MG63 (cell line): ENCODE measurements at regions not wholly inside any gene's neighbourhood (a gene's known extent, or its start where the extent isn't known, plus 50 kb on each side); places are given as distances from the start of the nearest gene placed in this dataset.
"Not testable (repeated sequence)": the region's sequence is repeated elsewhere in the genome, so short reads cannot be mapped to it uniquely, and the experiment has no call there.

Experiments
- DNase-seq: peaks from one replicate; pipeline ENCODE4 v3.0.0-alpha.2; 2020
- H3K27me3 ChIP-seq: fragments of 250-450 bp; sonication (Bioruptor Pico); 2 replicates; pipeline ENCODE4 v1.5.1; 2020; ENCODE audit warnings: mild to moderate bottlenecking, moderate library complexity
- H3K36me3 ChIP-seq: fragments of 250-450 bp; sonication (Bioruptor Pico); 2 replicates; pipeline ENCODE4 v1.5.1; 2020; ENCODE audit warnings: mild to moderate bottlenecking, moderate library complexity
- H3K4me3 ChIP-seq: fragments of 250-450 bp; sonication (Bioruptor Pico); 2 replicates; pipeline ENCODE4 v1.5.1; 2020; ENCODE audit warnings: mild to moderate bottlenecking, moderate library complexity
- H3K9me3 ChIP-seq: fragments of 250-450 bp; sonication (Bioruptor Pico); 2 replicates; pipeline ENCODE4 v1.5.1; 2020; ENCODE audit warnings: mild to moderate bottlenecking, moderate library complexity

DNA sequence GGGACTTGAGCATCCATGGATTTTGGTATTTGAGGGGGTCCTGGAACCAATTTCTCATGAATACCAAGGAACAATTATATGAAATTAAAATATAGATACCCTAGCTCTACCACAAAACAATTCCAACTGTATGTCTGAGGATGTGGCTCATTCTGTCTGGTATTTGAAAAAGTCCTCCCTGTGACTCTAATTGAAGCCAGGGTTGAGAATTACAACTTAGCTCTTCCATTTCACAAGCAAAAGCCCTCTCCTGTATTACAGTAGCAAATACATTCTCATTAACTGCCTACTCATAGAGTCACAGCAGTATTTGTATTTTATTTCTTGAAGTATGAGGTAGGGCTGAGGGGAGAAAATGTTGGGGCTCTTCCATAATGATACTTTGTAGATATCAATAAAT lies 187.8 kb upstream of the OLFM3 start:
- Histone ChIP-seq H3K27me3 (no peaks in the 10 kb centered on the region), H3K4me3 (no peak overlapping the region), H3K36me3 (no peaks in the 10 kb centered on the region), H3K9me3 (no peaks in the 10 kb centered on the region)
- no peak for DNase-seq

DNA sequence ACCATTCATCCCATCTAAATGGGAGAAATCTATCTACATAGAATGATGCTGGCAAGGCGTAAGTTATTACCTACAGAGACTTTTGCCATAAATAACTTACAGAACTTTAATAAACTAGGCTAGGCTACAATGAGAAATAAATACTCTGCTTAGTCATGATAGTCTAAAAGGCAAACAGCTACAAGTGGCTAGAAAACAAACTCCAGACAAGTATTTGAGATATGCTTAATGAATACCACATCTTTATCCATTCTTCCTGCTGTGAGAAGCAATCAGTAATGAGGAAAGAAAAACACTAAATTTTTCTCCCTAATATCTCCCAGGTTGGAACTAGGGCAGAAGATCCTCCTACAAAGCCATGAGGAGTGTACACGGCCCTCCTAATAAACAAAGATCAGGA lies 187.0 kb upstream of the OLFM3 start:
- Histone ChIP-seq H3K9me3 (no peaks in the 10 kb centered on the region), H3K36me3 (no peaks in the 10 kb centered on the region), H3K27me3 (no peaks in the 10 kb centered on the region), H3K4me3 (no peak overlapping the region)
- no peak for DNase-seq

DNA sequence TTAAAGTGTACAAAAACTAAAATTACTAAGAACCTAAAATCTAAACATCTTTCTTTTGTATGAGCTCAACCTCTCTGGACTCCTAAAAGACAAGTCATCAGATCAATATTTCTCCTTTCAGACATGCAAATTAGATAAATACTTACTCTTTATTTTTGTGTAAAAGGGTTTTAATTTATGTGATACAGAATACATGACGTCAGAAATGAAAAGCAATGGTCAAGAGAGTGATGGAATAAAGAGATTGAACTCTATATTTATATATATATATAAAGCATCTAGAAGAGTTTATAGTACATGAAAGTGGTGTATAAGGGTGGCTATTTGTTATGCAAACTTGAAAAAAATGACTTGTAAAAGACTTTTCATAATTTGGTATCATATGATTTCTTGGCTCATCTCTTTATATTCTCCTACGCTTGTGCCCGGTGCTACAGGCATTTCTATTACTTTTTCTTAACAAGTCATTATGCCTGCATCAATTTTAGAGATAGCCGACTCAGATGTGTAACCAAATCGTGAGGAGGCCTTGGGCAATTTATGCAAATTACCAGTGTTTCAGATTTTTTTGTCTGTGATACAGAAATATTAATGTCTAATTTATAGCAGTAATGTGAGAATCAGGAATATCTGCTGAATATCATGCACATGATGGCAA lies 186.0 kb upstream of the OLFM3 start:
- H3K36me3 ChIP-seq = no peaks in the 10 kb centered on the region
- no peaks in the 10 kb centered on the region for H3K27me3 ChIP-seq
- no peak overlapping the region for H3K4me3 ChIP-seq
- H3K9me3 ChIP-seq = no peaks in the 10 kb centered on the region
- DNase-seq = no peak

DNA sequence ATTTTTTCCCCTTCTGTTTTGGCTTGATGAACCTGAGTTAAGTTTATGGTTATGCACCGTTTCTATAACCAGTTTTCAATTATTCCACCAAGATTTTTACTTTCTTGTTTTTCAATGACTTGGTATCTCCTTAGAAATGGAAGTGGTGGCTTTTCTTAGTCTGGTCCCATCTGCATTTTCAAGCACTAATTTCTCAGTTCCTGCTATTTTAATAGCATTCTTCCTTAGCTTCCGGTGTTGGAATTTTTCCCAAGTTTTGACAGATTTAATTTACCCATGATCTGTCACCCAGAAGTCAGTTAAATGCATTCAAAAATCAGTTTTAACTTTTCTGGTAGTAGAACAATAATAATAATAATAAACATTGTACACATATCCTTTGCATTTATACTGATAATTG lies 184.6 kb upstream of the OLFM3 start:
- DNase-seq = no peak
- Histone ChIP-seq H3K4me3 (no peak overlapping the region), H3K9me3 (no peaks in the 10 kb centered on the region), H3K27me3 (no peaks in the 10 kb centered on the region), H3K36me3 (no peaks in the 10 kb centered on the region)

DNA sequence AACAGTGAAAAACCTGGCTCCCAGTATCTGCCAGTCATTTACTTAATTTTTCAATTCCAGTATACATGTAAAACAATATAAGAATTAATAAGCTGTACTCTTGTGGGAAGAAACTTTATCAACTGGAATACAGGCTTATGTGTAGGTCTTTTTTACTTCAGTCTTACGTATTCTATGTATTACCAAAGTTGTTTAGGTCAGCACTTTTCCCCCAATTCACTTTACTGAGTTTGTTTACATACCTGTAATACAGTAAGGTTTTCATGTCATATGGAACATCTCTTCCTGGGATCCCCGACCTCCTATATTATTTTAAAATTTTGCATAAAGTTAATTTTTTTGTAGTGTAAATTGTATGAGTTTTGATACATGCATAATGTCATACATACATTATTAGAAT lies 181.8 kb upstream of the OLFM3 start:
- H3K27me3 ChIP-seq = no peaks in the 10 kb centered on the region
- DNase-seq = no peak
- H3K9me3 ChIP-seq = no peaks in the 10 kb centered on the region
- H3K4me3 ChIP-seq = no peak overlapping the region
- H3K36me3 ChIP-seq = no peaks in the 10 kb centered on the region

DNA sequence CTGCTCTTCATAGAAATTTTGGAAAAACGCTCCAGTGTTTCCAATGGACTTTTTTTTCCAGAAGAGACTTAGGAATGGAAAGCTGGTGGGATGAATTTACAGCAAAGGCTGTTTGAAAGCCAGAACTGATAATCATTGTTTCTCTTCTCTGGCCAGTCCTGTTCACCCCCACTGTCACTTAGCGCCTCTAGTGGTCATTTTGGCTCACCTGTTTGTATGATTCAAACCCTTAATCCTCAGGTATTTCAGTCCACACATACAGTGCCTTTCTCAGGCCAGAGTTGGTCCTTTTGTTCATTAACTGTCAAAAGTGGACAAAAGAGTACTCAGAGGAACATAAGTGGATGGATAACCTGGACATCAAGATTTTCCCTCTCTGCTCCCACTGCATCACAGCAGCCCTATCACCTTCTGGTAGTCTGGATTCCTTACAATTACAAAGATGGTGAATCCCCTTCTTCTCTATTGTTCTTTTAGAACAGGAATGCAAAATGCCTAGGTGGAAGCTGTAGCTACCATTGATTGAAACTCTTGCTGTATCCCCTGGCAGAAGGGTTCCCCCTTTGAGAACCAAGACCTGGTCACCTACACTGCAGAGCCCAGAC lies 177.6 kb upstream of the OLFM3 start:
- Histone ChIP-seq H3K4me3 (no peak overlapping the region), H3K36me3 (no peaks in the 10 kb centered on the region), H3K9me3 (no peaks in the 10 kb centered on the region), H3K27me3 (no peaks in the 10 kb centered on the region)
- no peak for DNase-seq

DNA sequence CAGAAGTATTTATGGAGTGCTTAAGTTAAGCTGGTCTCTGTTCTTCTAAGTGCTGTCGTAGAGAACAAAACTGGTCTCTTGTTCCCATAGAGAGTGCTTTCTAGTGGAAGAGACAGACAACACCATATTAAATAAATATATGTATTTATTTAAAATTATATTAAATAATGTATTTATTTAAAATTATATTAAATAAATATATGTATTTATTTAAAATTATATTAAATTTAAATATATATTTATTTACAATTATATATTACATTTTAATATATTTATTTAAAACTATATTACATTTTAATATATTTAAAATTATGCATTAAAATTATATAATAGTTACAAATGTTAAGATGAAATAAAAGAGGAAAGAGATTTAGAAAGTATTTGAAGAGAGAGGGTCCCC lies 175.5 kb upstream of the OLFM3 start:
- DNase-seq = no peak
- H3K36me3 ChIP-seq = no peaks in the 10 kb centered on the region

DNA sequence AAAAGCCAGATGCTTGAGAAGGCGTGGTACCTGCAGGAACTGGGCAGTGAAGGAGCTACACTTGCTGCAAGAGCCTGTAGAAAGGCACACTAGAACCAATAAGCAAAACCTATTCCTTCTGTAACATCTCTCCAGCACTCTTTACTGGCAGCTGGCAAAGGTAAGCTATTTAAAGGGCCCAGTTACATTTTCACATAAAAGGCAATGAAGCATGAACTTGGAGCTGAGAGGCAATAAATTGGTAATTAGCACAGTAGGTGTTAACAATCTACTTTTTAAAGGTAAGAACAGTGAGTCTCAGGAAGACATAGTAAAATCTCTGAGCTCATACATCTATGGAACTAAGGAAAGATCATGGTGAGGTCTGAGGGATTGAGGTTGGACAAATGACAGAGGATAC lies 167.1 kb upstream of the OLFM3 start:
- no peak for DNase-seq
- no peaks in the 10 kb centered on the region for H3K9me3 ChIP-seq
- H3K27me3 ChIP-seq = no peaks in the 10 kb centered on the region
- no peaks in the 10 kb centered on the region for H3K36me3 ChIP-seq
- no peak overlapping the region for H3K4me3 ChIP-seq

More for the DNA sequence above, 175.5 kb upstream of the OLFM3 start:
- no peak overlapping the region for H3K4me3 ChIP-seq
- no peaks in the 10 kb centered on the region for H3K27me3 ChIP-seq
- H3K9me3 ChIP-seq = no peaks in the 10 kb centered on the region

DNA sequence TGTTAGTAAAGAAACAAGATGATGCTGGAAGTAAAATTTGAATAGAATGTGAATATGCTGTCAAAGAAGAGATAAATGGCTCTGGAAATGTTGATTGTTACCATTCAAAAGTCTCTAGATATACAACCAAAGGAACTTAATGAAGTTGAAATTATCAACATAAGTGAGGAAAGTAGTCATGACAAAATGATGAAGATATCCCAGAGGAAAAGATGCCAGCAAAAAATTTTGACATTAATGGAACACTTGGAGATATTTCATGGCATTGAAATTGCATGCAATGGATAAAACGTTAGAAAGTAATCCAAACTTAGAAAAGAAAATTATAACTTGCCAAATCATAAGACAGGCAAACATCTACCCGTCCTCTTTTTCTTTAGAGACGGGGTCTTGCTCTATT lies 154.5 kb upstream of the OLFM3 start:
- no peaks in the 10 kb centered on the region for H3K27me3 ChIP-seq
- no peaks in the 10 kb centered on the region for H3K9me3 ChIP-seq
- no peaks in the 10 kb centered on the region for H3K36me3 ChIP-seq
- no peak for DNase-seq
- no peak overlapping the region for H3K4me3 ChIP-seq

DNA sequence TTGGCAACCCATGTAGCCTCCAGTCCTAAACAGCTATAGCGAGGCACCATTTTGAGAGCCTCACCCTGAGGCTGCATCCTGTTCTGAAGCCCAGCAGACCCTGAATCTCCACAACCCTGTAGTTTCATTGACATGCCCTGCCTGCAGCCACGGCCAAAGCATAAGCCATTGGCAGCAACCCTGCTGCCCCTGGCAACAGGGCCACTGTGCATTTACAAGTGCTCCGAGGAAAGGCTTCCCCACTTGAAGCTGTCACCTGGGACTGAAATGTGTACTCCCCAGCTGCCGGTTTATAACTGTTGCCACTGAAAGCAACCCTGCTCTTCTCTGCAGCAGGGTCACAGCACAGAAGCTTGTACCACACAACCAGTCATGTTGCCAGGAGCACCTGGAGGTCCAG lies 124.2 kb upstream of the OLFM3 start:
- Histone ChIP-seq H3K4me3 (no peak overlapping the region), H3K9me3 (no peaks in the 10 kb centered on the region), H3K36me3 (no peaks in the 10 kb centered on the region), H3K27me3 (no peaks in the 10 kb centered on the region)
- DNase-seq = no peak

DNA sequence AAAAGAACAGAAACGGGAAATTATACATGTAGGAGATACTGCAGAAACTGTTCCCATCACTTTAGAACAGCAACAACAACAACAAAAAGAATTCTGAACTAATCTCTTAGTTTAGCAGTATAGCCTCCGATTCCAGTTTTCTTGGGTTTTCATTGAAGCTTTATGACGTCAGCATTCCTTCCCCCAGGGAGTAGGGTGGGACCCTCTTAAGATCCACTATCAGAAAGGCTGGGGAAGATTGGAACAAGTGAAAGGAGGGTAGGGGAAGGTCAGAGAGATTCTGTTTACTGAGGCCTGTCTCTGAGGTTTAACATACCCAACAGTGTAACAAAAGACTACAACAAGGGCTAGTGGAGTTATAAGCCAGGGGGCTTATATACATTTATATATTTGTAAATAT lies 121.4 kb upstream of the OLFM3 start:
- no peaks in the 10 kb centered on the region for H3K36me3 ChIP-seq
- DNase-seq = no peak
- no peaks in the 10 kb centered on the region for H3K9me3 ChIP-seq
- no peaks in the 10 kb centered on the region for H3K27me3 ChIP-seq
- no peak overlapping the region for H3K4me3 ChIP-seq

DNA sequence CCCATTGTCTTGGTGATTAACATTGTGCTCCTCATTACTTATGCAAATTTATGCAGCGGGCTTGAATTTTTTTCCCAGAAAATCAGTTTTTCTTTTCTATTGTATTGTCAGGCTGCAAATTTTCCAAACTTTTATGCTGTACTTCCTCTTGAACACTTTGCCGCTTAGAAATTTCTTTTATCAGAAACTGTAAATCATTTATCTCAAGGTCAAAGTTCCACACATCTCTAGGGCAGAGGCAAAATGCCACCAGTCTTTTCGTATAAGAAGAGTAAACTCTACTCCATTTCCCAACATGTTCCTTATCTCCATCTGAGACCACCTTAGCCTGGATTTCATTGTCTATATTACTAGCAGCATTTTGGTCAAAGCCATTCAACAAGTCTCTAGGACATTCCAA lies 113.9 kb upstream of the OLFM3 start:
- no peak overlapping the region for H3K4me3 ChIP-seq

DNA sequence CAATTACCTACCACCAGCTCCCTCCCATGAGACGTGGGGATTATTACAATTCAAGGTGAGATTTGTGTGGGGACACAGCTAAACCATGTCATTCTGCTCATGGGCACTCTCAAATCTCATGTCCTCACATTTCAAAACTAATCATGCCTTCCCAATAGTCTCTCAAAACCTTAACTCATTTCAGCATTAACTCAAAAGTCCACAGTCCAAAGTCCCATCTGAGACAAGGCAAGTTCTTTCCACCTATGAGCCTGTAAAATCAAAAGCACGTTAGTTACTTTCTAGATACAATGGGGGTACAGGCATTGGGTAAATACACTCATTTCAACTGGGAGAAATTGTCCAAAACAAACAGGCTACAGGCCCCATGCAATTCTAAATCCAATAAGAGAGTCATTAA lies 112.8 kb upstream of the OLFM3 start:
- DNase-seq, H3K9me3 ChIP-seq, H3K4me3 ChIP-seq, H3K36me3 ChIP-seq, H3K27me3 ChIP-seq: not testable (repeated sequence)

More for the DNA sequence above, 113.9 kb upstream of the OLFM3 start:
- no peak for DNase-seq
- Histone ChIP-seq H3K9me3 (no peaks in the 10 kb centered on the region), H3K36me3 (no peaks in the 10 kb centered on the region), H3K27me3 (no peaks in the 10 kb centered on the region)

DNA sequence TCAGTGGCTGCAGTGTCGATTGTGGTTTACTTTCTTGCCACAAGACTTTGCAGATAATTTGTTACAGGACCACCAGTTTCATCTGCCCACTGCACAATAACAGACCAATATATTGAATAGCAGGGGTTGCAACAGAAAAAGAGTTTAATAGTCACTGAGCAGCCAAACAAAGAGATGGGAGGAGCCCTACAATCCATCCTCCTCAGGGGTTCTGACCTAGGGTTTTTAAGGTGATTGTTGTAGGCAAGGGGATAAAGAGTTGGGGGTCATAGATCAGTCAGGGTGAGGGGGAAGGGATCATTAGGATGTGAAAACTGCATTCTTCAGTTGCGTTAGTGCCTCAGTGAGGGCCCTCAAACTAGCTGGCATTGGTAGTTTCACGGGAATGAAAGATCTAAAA lies 110.7 kb upstream of the OLFM3 start:
- Histone ChIP-seq H3K4me3 (no peak overlapping the region), H3K36me3 (no peaks in the 10 kb centered on the region)

DNA sequence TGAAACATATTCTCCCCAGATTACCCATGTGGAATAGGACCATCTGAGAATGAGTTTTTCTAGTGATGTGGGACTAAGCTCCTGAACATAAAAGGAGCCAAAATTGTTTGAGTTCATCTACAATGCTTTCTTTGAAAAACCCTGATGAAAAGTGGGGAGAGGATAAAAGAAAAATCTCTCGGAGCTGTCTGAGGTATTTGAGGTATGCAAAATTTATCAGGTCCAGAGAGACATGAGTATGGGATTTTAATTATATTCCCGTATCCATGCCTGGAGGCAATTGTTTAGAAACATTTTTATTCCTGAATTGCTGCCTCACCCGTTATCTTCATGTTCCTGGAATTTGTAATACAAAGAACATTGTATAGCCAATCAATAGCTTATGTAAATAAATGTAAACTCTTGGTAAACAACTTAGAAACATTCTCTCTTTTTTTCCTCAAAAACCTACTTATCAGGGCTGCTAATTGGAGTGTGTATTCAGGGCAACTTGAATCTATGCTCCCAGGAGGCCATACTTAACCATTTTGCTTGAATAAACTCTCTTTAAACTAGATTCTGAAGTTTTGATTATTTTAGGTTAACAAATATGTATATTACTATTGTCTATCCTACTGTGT lies 109.3 kb upstream of the OLFM3 start:
- no peak for DNase-seq
- Histone ChIP-seq H3K27me3 (0 out of 2 replicates have a peak, but pooled peaks cover 2% of the 10 kb centered on the region), H3K4me3 (no peak overlapping the region), H3K36me3 (no peaks in the 10 kb centered on the region), H3K9me3 (no peaks in the 10 kb centered on the region)

More for the DNA sequence above, 110.7 kb upstream of the OLFM3 start:
- 0 out of 2 replicates have a peak, but pooled peaks cover 2% of the 10 kb centered on the region for H3K27me3 ChIP-seq
- no peak for DNase-seq
- H3K9me3 ChIP-seq = no peaks in the 10 kb centered on the region

DNA sequence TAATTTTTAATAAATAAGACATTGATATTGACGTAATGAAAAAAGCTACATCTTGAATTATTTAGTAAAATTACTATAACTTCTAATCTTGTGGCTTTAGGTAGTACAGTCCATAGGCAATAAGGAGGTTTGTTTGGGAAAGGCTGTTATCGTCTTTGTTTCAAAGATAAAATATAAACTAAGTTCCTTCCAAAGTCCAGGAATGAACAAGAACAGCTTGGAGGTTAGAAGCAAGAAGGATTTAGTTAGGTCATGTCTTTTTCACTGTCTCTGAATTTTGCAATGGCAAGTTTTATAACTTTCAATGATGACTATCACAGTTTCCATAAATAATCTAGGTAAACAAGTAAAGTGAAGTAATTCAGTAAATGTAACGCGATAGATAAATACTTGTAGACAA lies 106.9 kb upstream of the OLFM3 start:
- Histone ChIP-seq H3K36me3 (no peaks in the 10 kb centered on the region), H3K4me3 (no peak overlapping the region), H3K27me3 (0 out of 2 replicates have a peak, but pooled peaks cover 2% of the 10 kb centered on the region), H3K9me3 (no peaks in the 10 kb centered on the region)
- DNase-seq = no peak

DNA sequence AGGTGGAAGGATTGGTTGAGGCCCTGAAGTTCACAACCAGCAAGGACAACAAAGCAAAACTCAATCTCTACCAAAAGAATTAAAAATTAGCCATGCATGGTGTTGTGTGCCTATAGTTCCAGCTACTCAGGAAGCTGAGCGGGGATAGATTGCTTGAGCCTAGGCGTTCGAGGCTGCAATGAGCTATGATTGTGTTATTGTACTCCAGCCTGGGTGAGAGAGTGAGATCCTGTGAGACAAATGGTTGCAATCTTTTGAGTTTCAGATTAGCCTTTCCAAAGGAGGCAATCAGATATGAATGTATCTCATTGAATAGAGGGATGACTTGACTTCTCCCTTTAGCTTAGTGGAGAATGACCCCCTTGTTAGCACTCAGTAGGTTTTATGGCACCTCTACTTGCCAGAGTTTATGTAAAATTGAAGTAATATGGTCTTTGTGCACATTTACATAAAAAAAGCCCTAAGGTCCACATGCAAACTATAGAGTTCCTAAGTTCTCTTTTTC lies 105.6 kb upstream of the OLFM3 start:
- DNase-seq = no peak
- 0 out of 2 replicates have a peak, but pooled peaks cover 2% of the 10 kb centered on the region for H3K27me3 ChIP-seq
- H3K36me3 ChIP-seq = no peaks in the 10 kb centered on the region
- H3K9me3 ChIP-seq = no peaks in the 10 kb centered on the region
- H3K4me3 ChIP-seq = no peak overlapping the region

DNA sequence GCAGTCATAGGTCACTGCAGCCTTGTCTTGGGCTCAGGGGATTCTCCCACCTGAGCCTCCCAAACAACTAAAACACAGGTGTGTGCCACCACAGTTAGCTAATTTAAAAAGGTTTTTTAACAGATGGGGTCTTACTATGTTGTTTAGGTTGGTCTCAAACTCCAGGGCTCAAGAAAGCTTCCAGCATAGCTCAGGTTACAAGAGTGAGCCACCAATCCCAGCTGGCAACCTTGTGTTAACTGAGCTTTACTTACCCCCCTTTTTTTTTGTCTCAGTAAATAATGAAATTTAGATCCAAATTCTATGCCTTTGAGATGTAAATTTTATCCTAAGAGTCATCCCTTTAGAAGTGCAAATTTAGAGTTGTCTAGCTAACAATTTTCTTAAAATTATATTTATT lies 103.9 kb upstream of the OLFM3 start:
- Histone ChIP-seq H3K36me3 (no peaks in the 10 kb centered on the region), H3K9me3 (no peaks in the 10 kb centered on the region), H3K27me3 (0 out of 2 replicates have a peak, but pooled peaks cover 2% of the 10 kb centered on the region), H3K4me3 (no peak overlapping the region)
- no peak for DNase-seq
